ENCODE measurements at regions not wholly inside any gene's neighbourhood (a gene's known extent, or its start where the extent isn't known, plus 50 kb on each side); places are given as distances from the start of the nearest gene placed in this dataset.

DNA sequence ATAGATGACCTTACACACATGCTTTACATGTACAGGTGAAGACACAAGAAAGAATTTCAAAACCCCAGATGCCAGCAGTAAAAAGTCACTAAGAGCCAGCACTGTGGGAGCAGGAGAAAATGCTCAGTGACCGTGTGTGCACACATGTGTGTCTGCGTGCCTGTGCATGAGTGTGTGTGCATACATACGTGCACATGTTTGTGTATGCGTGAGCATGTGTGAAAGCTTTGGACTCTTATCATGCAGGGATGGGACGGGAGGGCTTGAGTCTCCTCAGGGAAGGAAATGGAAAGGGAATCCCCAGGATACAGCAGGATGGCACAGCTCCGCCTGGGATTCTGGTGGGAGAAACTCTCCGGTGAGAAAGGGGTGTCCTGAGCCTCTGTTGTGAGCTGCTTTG is 121.5 kb upstream of the B3GAT1 start:
- no peaks in the 10 kb centered on the region for H3K36me3 ChIP-seq (ENCODE audit: control insufficient read depth, insufficient read depth, low read length)
- no peak overlapping the region for H3K4me3 ChIP-seq (ENCODE audit: low read depth, low read length)
- no peak for TF ChIP-seq CTCF (IDR thresholded peaks at IDR 0.05; ENCODE audit: insufficient read depth, low read length, severe bottlenecking)
- H3K27me3 ChIP-seq (ENCODE audit: control insufficient read depth, insufficient read depth, low read length): no peaks in the 10 kb centered on the region
- FAIRE-seq (no peak), DNase-seq (ENCODE audit: low read depth) (no peak)

DNA sequence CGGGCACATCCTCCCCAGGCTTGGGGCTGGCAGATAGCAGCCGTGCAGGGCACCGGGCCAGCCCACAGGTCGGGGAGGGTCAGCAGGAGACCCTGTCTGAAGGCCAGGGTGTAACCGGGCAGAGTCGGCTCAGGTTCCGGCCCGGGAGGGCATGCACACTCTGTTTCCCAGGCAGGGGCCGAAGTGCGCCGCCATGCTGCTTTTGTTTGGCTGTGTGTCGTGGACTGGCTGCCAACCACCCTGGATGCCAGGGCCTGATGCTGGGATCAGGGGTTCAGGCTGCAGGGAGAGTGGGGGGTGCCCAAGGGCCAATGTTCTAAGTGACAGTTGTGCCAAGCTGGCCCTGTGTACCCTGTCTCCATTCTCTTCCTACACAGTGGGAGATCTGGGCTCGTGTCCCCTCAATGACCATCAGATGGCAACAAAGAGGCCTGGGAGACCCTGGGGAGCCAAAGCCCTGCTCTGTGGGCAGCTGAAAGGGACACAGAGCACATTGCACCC is 120.9 kb upstream of the B3GAT1 start:
- no peak overlapping the region for H3K4me3 ChIP-seq (ENCODE audit: low read depth, low read length)
- H3K27me3 ChIP-seq (ENCODE audit: control insufficient read depth, insufficient read depth, low read length): no peaks in the 10 kb centered on the region
- H3K36me3 ChIP-seq (ENCODE audit: control insufficient read depth, insufficient read depth, low read length): no peaks in the 10 kb centered on the region
- FAIRE-seq: no peak
- no peak for TF ChIP-seq CTCF (IDR thresholded peaks at IDR 0.05; ENCODE audit: insufficient read depth, low read length, severe bottlenecking)
- no peak for DNase-seq (ENCODE audit: low read depth)

DNA sequence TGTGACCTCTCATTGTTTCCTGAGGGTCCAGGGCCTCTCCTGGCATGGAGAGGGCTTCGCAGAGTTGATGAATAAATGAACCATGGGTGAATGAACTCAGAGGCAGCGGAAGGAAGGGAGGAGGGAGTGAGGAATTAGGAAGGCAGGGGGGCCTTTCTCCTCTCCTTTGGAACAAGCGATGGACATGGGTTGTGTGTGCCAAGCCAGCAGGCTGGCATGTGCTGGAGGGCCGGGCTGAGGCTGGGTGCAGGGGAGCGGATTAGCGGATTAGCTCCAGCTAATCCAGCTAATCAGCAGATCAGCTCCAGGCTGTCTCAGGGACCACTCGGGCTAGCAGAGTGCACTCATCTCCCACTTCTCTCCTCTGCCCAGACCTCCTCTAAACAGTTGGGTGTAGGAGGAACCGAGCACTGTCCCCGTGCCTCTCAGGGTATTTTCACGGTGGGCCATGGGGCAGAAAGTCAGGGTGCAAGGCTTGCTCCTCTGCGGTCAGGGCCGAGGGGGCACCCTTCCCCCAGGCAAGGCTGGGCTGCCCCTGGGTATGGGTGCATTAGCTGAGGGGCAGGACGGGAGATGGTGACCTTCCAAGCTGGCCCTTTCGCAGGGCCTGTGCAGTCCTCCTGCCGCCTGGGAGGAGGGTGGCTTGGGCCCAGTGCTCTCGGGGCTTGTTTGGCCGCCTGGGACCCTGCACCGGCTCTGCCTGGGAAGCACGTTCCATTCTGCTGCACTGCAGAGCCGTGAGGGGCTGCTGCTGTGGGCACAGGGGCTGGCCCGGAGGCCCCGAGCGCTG is 120.3 kb upstream of the B3GAT1 start:
- no peaks in the 10 kb centered on the region for H3K27me3 ChIP-seq (ENCODE audit: control insufficient read depth, insufficient read depth, low read length)
- TF ChIP-seq CTCF (IDR thresholded peaks at IDR 0.05; ENCODE audit: insufficient read depth, low read length, severe bottlenecking): no peak
- no peak for FAIRE-seq
- no peak overlapping the region for H3K4me3 ChIP-seq (ENCODE audit: low read depth, low read length)
- DNase-seq (ENCODE audit: low read depth): no peak
- H3K36me3 ChIP-seq (ENCODE audit: control insufficient read depth, insufficient read depth, low read length): no peaks in the 10 kb centered on the region

- TF ChIP-seq CTCF (IDR thresholded peaks at IDR 0.05; ENCODE audit: insufficient read depth, low read length, severe bottlenecking): no peak
- H3K27me3 ChIP-seq (ENCODE audit: control insufficient read depth, insufficient read depth, low read length): no peaks in the 10 kb centered on the region
- H3K36me3 ChIP-seq (ENCODE audit: control insufficient read depth, insufficient read depth, low read length): no peaks in the 10 kb centered on the region
- H3K4me3 ChIP-seq (ENCODE audit: low read depth, low read length): no peak overlapping the region
- no peak for FAIRE-seq
- no peak for DNase-seq (ENCODE audit: low read depth)
These were observed 119.5 kb upstream of the B3GAT1 start for GRCh38 chr11:134531327-134532130.

DNA sequence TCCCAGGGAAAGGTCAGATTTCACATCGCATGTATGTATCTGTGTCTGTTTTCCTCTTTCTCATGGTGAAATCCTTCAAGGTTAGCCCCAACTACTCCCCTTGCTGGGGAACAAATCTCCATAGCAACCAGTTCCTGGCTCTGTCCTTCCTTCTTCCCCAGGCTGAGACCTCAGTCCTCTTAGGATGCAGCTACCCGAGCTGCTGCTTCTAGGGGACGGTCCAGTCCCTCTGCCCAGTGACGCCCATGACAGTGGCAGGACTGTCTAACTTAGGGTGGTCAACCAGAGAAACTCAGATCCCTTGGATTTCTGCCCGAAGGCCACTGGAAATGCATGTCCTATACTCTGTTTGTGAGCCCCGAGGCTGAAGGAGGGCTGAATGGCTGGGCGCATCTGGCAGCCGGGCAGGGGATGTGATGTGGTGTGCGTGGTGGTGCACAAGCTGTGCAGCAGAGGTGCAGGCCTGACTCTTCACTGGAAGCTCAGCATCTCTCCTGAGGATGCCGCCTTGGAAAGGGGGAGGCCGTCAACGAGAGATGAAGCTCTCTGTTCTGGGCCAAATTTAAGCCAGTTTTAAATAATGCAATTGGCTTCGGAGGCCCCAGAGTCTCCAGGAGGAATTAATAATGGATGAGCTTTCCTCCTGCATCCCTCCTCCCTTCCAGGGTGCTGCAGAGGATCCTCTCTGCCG is 118.7 kb upstream of the B3GAT1 start:
- Histone ChIP-seq H3K4me3 (ENCODE audit: low read depth, low read length) (no peak overlapping the region), H3K36me3 (ENCODE audit: control insufficient read depth, insufficient read depth, low read length) (no peaks in the 10 kb centered on the region), H3K27me3 (ENCODE audit: control insufficient read depth, insufficient read depth, low read length) (no peaks in the 10 kb centered on the region)
- no peak for DNase-seq (ENCODE audit: low read depth)
- no peak for TF ChIP-seq CTCF (IDR thresholded peaks at IDR 0.05; ENCODE audit: insufficient read depth, low read length, severe bottlenecking)
- FAIRE-seq: no peak

Measured in bronchial epithelial cell (primary cell).